ENCODE measurements at regions not wholly inside any gene's neighbourhood (a gene's known extent, or its start where the extent isn't known, plus 50 kb on each side); places are given as distances from the start of the nearest gene placed in this dataset.
"Not testable (repeated sequence)": the region's sequence is repeated elsewhere in the genome, so short reads cannot be mapped to it uniquely, and the experiment has no call there.

DNA sequence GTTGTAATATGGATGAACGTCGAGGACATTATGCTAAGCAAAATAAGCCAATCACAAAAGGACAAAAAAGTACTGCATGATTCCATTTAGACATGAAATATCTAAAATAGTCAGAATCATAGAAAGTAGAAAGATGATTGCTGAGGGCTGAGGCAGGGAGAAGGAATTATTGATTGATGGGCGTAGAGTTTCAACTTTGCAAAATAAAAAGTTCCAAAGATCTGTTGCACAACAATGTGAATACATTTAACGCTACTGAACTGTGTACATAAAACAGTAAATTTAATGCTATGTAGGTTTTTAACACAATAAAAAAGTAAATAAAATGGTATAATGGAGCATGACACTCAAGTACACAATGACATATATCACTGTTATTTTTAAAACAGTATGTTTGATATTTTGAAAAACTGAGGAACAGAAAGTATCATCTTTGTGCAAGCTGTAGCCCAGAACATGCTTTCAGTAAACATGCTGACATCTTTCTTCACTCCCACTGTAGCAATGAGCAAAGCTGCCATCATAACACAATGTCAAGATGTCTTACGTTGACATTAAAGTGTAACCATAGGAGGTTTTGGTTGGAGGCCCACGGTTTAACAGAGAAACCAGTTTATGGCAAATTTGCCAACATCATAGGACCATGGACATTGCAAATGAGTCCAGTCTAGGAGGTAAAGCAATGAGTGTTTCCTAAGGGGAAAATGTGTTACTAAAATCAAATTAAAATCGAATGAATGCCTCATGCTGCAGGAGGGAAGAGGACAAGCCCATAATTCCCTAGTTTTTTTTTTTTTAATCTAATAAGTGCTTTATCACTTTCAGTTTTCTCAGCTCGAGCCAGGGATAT lies 125.8 kb upstream of the SGCD start:
- ATAC-seq: no peak
- DNase-seq: no peak
- Mint-ChIP-seq H3K27ac (no peak overlapping the region), H3K36me3 (ENCODE audit: low read depth) (no peaks in the 10 kb centered on the region), H3K4me1 (no peaks in the 10 kb centered on the region), H3K4me3 (no peak overlapping the region), H3K9me3 (no peaks in the 10 kb centered on the region), H3K27me3 (no peaks in the 10 kb centered on the region)

DNA sequence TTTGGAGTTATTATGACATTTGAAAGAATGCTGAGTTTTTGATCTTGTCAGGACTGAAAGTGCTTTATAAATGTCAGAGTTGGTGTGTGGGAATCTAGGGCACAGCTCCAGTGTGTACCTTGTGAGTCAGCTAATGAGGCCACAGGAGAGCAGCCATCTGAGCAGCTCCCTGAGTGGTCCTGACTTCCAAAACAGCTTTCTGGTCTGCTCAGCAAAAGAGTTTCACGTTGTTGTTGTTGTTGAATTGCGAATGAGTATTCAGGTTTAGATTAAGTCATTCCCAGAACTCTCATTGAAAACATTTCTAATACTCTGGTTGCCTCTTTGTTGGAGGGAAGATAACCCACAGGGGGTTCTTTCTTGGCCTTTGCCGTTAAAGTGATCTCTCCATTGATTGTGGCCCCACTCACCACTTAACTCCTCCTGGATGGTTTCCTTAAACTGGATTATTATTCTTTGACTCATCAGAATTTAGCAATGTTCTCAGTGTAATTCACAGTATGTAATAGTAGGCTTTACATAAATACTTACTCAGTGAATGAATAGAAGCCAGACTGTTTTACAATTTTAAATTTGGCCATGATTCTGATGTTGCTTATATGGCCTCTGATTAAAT lies 125.1 kb upstream of the SGCD start:
- Mint-ChIP-seq H3K4me3 (no peak overlapping the region), H3K9me3 (no peaks in the 10 kb centered on the region), H3K4me1 (no peaks in the 10 kb centered on the region), H3K27ac (no peak overlapping the region), H3K36me3 (ENCODE audit: low read depth) (no peaks in the 10 kb centered on the region), H3K27me3 (no peaks in the 10 kb centered on the region)
- ATAC-seq (no peak), DNase-seq (no peak)

DNA sequence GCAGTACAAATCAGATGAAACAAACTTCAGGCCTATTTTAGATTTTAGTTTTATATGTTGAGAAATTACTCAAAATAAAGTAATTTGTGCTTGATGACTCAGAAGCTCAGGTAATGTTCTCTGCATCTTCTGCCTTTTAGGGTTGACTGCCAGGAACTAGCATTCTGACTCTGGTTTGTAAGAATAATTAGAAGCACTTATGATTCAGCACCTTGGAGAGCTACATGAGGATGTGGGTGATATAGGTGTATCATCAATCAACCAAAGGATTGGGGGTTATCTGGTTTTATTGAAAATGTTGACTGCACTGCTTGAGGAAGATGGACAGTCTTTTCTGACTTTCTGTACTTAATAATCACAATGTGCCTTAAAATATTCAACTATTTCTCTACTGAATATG lies 118.7 kb upstream of the SGCD start:
- no peak for ATAC-seq
- H3K4me3 Mint-ChIP-seq: no peak overlapping the region
- H3K4me1 Mint-ChIP-seq: no peaks in the 10 kb centered on the region
- H3K9me3 Mint-ChIP-seq: peaks cover 4% of the 10 kb centered on the region
- H3K27ac Mint-ChIP-seq: no peak overlapping the region
- H3K36me3 Mint-ChIP-seq (ENCODE audit: low read depth): no peaks in the 10 kb centered on the region
- DNase-seq: no peak
- no peaks in the 10 kb centered on the region for H3K27me3 Mint-ChIP-seq

DNA sequence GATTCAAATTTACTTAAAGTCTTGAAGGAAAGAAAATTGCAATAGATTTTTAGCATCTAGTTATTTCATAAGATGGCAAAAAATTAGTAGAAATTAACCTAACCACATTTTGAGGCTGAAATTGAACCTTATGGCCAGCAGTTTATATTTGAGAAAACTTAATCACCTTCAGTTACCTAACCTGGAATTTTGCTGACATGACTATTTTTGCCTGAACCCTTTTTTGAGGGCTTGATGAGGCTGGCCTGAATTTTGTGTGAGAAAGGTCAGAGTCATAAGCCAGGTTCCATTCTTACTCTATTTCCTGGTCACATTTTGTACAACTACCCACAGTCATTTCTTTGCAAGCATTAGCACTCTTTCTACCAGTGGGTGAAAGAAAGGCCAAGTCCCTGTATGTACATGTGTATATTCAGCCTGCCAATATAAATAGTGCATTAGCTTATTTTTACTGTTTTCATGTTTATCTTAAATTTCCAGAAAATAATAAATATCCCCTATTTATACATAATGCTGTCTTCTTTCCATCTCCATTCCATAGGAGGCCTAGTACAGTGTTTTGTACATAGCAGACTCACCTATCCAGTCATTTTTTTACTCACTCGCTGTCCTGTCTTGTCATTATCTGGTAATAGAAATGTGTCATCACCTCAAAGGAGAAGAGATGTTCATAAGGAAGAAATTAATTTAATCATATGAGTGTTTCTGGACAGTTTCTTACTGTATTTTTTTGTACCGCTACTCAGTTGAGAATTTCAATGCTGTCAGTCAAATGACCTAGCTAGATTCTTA lies 108.4 kb upstream of the SGCD start:
- ATAC-seq: no peak
- no peak for DNase-seq
- Mint-ChIP-seq H3K27ac (no peak overlapping the region), H3K9me3 (peaks cover 4% of the 10 kb centered on the region), H3K36me3 (ENCODE audit: low read depth) (no peaks in the 10 kb centered on the region), H3K4me1 (no peaks in the 10 kb centered on the region), H3K27me3 (no peaks in the 10 kb centered on the region), H3K4me3 (no peak overlapping the region)

DNA sequence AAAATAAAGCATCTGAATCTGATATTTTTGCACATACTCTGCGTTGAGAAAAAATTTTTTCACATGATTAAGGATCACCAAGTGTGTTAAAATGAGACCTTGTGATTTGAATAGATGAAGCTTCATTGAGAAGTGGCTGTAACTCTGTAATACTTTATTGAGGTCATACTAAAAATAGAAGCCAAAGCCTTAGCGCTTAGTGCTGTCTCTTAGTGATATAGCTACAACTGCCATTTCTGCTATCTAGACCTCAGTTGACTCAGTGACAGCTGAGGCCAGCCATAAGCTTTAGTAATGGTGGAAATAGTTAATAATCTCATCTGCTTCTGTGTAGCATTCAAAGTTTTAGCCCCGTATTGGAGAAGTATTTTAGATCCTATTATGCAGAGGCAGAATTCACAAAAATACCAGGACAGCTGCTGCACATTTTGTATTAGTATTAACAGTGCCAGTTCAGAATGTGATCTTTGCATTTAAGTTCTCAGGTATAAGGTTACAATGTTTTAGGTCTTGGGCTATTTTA lies 107.4 kb upstream of the SGCD start:
- Mint-ChIP-seq H3K9me3 (peaks cover 4% of the 10 kb centered on the region), H3K36me3 (ENCODE audit: low read depth) (no peaks in the 10 kb centered on the region), H3K27me3 (no peaks in the 10 kb centered on the region), H3K4me1 (no peaks in the 10 kb centered on the region), H3K27ac (no peak overlapping the region), H3K4me3 (no peak overlapping the region)
- ATAC-seq (no peak), DNase-seq (no peak)

DNA sequence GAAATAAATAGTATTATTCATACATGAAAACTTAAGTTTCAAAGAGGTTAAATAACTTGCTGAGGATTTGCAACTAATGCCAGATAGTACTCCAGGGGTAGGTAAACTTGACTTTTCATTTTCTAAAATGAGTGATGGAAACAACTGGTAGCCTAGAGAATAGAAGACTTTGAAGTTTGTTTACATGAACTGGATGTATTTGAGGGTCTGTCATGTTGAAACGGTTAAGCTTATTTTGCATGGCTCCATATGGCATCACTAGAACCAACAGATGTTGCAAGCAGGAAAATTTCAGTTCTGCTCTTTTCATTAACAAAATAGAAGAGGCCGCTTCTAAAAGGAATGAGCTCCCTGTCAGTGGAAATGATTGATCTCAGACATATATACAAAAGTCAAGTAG lies 105.1 kb upstream of the SGCD start:
- no peak overlapping the region for H3K4me3 Mint-ChIP-seq
- H3K4me1 Mint-ChIP-seq: no peaks in the 10 kb centered on the region
- no peaks in the 10 kb centered on the region for H3K36me3 Mint-ChIP-seq (ENCODE audit: low read depth)
- no peak for ATAC-seq
- H3K27ac Mint-ChIP-seq: no peak overlapping the region
- H3K27me3 Mint-ChIP-seq: no peaks in the 10 kb centered on the region
- no peaks in the 10 kb centered on the region for H3K9me3 Mint-ChIP-seq
- no peak for DNase-seq

DNA sequence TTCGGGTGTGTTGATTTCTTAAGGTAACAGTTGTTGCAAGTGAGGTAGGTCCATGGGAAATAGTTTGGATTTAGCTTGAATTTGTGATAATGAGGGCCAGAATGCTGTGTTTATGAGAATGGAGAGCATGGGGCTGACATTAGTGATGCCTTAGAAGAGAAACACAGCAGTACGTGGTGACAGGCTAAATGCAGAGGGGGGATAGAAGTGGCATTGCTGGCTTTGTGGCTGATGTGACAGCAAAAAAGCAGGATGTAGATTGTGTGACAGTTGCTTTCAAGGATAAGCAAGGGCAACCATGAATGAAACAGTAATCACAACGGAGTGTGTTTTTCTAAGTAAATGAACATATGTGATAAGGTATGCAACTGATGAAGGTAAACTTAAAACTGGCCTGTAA lies 103.4 kb upstream of the SGCD start:
- H3K27ac Mint-ChIP-seq: no peak overlapping the region
- H3K4me1 Mint-ChIP-seq: no peaks in the 10 kb centered on the region
- DNase-seq (no peak), ATAC-seq (no peak)
- no peaks in the 10 kb centered on the region for H3K36me3 Mint-ChIP-seq (ENCODE audit: low read depth)
- H3K27me3 Mint-ChIP-seq: no peaks in the 10 kb centered on the region
- H3K9me3 Mint-ChIP-seq: no peaks in the 10 kb centered on the region
- no peak overlapping the region for H3K4me3 Mint-ChIP-seq

DNA sequence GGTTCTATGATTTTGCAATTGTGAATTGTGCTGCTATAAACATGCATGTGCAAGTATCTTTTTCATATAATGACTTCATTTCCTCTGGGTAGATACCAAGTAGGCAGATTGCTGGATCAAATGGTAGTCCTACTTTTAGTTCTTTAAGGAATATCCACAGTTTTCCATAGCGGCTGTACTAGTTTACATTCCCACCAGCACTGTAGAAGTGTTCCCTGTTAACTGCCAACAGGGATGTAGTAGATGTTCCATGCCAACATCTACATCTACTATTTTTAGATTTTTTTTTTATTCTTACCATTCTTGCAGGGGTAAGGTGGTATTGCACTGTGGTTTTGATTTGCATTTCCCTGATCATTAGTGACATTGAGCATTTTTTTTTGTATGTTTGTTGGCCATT lies 100.5 kb upstream of the SGCD start:
- not testable (repeated sequence) for H3K4me3 Mint-ChIP-seq; ATAC-seq; H3K9me3 Mint-ChIP-seq; DNase-seq; H3K27me3 Mint-ChIP-seq; H3K27ac Mint-ChIP-seq; H3K4me1 Mint-ChIP-seq; H3K36me3 Mint-ChIP-seq (ENCODE audit: low read depth)

DNA sequence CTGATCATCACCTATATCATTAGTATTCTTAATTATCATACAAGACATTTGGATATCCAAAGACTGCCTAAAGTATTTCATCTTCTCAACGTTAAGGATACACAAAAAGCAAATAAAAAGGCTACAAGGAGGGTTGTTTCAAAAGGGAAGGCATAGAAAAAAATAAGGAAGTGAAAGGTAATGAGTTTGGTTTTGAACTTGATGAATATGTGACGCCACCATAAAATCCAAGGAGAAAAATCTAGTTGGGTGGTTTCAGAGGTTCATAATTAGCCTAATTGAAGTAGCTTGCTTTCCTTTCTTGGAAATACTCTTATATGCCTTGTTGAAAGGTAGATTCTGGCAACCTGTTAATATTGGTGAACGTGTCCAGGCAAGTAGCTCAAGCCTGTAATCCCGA lies 96.1 kb upstream of the SGCD start:
- H3K4me1 Mint-ChIP-seq: no peaks in the 10 kb centered on the region
- no peaks in the 10 kb centered on the region for H3K27me3 Mint-ChIP-seq
- DNase-seq: no peak
- no peak overlapping the region for H3K27ac Mint-ChIP-seq
- H3K36me3 Mint-ChIP-seq (ENCODE audit: low read depth): no peaks in the 10 kb centered on the region
- no peak overlapping the region for H3K4me3 Mint-ChIP-seq
- no peak for ATAC-seq
- H3K9me3 Mint-ChIP-seq: no peaks in the 10 kb centered on the region

DNA sequence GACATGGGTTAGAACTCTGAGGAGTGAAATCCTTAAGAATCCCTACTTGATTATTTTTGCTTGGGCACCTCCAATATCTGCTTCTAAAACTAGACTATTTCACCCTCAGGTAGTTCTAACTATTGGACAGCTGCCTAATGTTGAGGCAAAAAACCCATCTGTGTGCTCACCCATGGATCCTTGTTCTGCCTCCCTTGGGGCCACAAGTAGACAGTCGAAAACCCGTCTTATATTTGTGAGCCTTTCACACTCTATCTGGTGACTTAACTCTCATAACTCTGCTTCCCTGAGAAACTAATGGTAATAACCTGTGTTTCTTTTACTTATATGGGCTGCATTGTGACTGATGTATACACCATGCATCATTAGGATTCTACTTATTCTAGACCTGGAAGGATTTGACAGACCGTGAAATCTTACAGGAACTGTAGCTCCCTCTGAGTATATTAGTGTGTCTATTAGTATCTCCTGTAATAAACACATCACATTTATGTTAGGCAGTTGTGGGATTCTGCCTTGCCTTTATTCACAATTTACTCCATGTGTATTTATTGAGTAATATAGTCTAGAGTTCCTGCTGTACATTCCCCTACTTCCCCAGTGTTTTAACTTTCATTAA lies 94.6 kb upstream of the SGCD start:
- no peaks in the 10 kb centered on the region for H3K36me3 Mint-ChIP-seq (ENCODE audit: low read depth)
- H3K27me3 Mint-ChIP-seq: no peaks in the 10 kb centered on the region
- DNase-seq (no peak), ATAC-seq (no peak)
- H3K27ac Mint-ChIP-seq: no peak overlapping the region
- H3K4me3 Mint-ChIP-seq: no peak overlapping the region
- no peaks in the 10 kb centered on the region for H3K4me1 Mint-ChIP-seq
- H3K9me3 Mint-ChIP-seq: no peaks in the 10 kb centered on the region

DNA sequence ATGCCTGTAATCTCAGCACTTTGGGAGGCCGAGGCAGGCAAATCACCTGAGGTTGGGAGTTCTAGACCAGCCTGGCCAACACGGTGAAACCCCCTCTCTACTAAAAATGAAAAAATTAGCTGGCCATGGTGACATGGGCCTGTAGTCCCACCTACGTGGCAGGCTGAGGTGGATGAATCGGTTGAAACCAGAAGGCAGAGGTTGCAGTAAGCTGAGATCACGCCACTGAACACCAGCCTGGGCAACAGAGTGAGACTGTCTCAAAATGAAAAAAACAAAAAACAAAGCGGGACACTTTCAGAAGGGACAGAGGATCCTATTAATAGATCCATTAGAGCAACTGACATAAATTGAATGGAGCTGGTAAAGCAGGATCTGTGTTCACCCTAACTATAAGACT lies 89.6 kb upstream of the SGCD start:
- no peak for ATAC-seq
- Mint-ChIP-seq H3K4me3 (no peak overlapping the region), H3K9me3 (no peaks in the 10 kb centered on the region), H3K27me3 (peaks cover 4% of the 10 kb centered on the region), H3K36me3 (ENCODE audit: low read depth) (no peaks in the 10 kb centered on the region), H3K4me1 (no peaks in the 10 kb centered on the region), H3K27ac (no peak overlapping the region)
- DNase-seq: no peak

DNA sequence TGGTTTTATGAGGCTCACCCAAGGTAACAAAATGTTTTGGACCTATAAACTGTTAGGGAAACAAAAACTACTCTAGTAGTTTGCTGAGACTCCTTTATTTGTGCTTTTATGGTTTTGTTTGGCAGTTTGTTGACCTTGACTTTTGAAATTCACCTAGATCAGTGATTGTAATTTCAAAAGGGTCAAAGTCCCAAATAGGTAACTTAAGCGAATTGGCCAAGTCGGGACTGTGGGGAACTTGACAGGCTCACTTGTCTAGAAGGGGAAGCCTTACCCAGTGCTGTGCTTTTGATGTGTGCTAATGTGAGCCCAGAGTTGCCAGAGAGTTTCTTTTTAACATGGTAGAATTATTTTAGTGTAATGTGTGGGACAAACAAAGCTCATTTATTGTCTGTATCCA lies 87.2 kb upstream of the SGCD start:
- H3K4me3 Mint-ChIP-seq: no peak overlapping the region

DNA sequence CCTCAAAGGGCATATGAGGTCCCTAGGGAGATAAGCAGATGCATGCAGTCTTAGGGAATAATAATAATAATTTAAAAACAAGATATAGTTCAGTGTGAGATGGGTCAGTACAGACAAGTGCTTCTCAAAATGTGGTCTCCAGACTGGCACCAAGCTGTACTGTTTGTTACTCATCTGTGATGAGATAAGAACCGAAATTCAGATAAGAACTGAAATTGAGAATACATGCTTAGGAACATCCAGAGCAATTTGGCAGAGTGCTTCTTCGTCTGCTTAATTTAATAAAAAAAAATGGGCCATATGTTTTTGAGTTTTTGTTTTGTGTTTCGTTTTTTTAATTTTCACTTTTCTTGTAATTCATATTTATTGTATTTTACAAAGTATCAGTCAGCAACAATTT lies 86.5 kb upstream of the SGCD start:
- Mint-ChIP-seq H3K4me1 (no peaks in the 10 kb centered on the region), H3K27ac (no peak overlapping the region), H3K9me3 (no peaks in the 10 kb centered on the region), H3K36me3 (ENCODE audit: low read depth) (no peaks in the 10 kb centered on the region), H3K4me3 (no peak overlapping the region), H3K27me3 (peaks cover 4% of the 10 kb centered on the region)
- no peak for DNase-seq
- no peak for ATAC-seq

More for the DNA sequence above, 87.2 kb upstream of the SGCD start:
- H3K27ac Mint-ChIP-seq: no peak overlapping the region
- H3K27me3 Mint-ChIP-seq: peaks cover 4% of the 10 kb centered on the region
- ATAC-seq: no peak
- no peaks in the 10 kb centered on the region for H3K9me3 Mint-ChIP-seq
- no peaks in the 10 kb centered on the region for H3K36me3 Mint-ChIP-seq (ENCODE audit: low read depth)
- no peaks in the 10 kb centered on the region for H3K4me1 Mint-ChIP-seq
- no peak for DNase-seq

DNA sequence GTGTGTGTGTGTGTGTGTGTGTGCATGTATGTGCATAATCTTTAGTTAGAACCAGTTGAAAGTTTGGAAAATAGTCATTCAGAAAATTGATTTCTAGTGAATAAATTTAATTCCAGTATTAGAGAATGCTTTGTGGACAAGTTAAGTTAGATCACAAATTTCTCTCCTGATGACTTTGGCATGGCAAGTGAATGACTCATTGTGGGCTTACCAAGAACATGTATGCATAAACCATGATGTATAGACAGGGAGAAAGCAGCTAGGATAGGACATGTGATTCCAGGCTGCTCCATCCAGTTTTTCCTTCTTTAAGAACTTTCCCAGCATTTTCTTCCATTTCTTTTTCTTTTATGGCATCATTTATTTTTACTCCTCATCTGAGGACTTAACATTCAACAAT lies 85.7 kb upstream of the SGCD start:
- DNase-seq (no peak), ATAC-seq (no peak)
- H3K27me3 Mint-ChIP-seq: peaks cover 4% of the 10 kb centered on the region
- no peak overlapping the region for H3K27ac Mint-ChIP-seq
- no peaks in the 10 kb centered on the region for H3K9me3 Mint-ChIP-seq
- no peaks in the 10 kb centered on the region for H3K4me1 Mint-ChIP-seq
- H3K4me3 Mint-ChIP-seq: no peak overlapping the region
- no peaks in the 10 kb centered on the region for H3K36me3 Mint-ChIP-seq (ENCODE audit: low read depth)
